C4-2B (cell line): ENCODE measurements at regions not wholly inside any gene's neighbourhood (a gene's known extent, or its start where the extent isn't known, plus 50 kb on each side); places are given as distances from the start of the nearest gene placed in this dataset.

ENCODE experiments used
- ZFX ChIP-seq: fragments of 450-650 bp; IDR thresholded peaks from 2 replicates; pipeline ENCODE4 v1.6.1; 2017
- TF ChIP-seq, protein P1 (sequence below): fragments of 450-650 bp; conservative IDR thresholded peaks from 2 replicates; pipeline ENCODE4 v1.5.1; 2017; ENCODE audit warnings: mild to moderate bottlenecking

DNA sequence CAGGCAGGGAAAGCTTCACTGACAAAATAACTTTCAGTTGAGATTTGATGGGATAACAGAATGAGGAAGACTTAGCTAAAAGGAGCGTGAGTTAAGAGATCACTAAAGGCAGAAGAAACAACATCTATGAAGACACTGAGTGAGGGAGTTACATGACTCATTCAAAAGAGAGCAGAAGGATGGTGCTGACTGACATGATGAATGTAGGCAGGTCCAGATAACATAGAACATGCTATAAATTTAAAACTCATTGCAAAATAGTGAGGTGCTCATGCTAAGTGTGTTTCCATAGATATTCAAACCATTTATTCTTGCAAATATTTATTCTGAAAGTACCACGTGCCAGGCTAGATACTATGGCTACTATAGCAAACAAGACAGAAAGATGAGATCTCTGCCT lies 116.4 kb upstream of the DGKB start:
- TF ChIP-seq, protein P1, sequence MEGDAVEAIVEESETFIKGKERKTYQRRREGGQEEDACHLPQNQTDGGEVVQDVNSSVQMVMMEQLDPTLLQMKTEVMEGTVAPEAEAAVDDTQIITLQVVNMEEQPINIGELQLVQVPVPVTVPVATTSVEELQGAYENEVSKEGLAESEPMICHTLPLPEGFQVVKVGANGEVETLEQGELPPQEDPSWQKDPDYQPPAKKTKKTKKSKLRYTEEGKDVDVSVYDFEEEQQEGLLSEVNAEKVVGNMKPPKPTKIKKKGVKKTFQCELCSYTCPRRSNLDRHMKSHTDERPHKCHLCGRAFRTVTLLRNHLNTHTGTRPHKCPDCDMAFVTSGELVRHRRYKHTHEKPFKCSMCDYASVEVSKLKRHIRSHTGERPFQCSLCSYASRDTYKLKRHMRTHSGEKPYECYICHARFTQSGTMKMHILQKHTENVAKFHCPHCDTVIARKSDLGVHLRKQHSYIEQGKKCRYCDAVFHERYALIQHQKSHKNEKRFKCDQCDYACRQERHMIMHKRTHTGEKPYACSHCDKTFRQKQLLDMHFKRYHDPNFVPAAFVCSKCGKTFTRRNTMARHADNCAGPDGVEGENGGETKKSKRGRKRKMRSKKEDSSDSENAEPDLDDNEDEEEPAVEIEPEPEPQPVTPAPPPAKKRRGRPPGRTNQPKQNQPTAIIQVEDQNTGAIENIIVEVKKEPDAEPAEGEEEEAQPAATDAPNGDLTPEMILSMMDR, result no peak
- TF ChIP-seq ZFX, result no peak
